ENCODE measurements at regions not wholly inside any gene's neighbourhood (a gene's known extent, or its start where the extent isn't known, plus 50 kb on each side); places are given as distances from the start of the nearest gene placed in this dataset.

DNA sequence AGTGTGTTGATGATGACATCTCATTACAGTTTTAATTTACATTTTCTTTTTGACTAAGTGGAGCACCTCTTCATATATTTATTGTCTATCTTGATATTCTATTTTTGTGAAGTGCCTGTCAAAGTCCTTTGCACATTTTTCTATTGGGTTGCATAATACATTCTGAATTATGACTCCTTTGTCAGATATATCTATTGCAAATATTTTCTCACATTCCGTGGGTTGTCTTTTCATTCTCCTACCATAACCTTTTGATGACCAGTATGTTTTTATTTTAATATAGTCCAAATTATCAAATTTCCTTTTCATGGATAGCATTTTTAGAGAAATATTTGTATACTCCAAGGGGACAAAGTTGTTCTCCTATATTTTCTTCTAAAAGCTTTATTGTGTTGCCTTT lies 126.4 kb downstream of the PJA1 start:
- H3K27ac ChIP-seq (replicated peaks): no peak overlapping the region
- TF ChIP-seq SPI1 (IDR thresholded peaks at IDR 0.05; ENCODE audit: borderline replicate concordance, low read depth): no peak
- TF ChIP-seq, protein P1, sequence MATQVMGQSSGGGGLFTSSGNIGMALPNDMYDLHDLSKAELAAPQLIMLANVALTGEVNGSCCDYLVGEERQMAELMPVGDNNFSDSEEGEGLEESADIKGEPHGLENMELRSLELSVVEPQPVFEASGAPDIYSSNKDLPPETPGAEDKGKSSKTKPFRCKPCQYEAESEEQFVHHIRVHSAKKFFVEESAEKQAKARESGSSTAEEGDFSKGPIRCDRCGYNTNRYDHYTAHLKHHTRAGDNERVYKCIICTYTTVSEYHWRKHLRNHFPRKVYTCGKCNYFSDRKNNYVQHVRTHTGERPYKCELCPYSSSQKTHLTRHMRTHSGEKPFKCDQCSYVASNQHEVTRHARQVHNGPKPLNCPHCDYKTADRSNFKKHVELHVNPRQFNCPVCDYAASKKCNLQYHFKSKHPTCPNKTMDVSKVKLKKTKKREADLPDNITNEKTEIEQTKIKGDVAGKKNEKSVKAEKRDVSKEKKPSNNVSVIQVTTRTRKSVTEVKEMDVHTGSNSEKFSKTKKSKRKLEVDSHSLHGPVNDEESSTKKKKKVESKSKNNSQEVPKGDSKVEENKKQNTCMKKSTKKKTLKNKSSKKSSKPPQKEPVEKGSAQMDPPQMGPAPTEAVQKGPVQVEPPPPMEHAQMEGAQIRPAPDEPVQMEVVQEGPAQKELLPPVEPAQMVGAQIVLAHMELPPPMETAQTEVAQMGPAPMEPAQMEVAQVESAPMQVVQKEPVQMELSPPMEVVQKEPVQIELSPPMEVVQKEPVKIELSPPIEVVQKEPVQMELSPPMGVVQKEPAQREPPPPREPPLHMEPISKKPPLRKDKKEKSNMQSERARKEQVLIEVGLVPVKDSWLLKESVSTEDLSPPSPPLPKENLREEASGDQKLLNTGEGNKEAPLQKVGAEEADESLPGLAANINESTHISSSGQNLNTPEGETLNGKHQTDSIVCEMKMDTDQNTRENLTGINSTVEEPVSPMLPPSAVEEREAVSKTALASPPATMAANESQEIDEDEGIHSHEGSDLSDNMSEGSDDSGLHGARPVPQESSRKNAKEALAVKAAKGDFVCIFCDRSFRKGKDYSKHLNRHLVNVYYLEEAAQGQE (IDR thresholded peaks at IDR 0.05; ENCODE audit: insufficient replicate concordance, low read depth): no peak
- no peak for TF ChIP-seq POLR2AphosphoS5 (IDR thresholded peaks at IDR 0.05; ENCODE audit: low read depth)
- TF ChIP-seq, protein P2, sequence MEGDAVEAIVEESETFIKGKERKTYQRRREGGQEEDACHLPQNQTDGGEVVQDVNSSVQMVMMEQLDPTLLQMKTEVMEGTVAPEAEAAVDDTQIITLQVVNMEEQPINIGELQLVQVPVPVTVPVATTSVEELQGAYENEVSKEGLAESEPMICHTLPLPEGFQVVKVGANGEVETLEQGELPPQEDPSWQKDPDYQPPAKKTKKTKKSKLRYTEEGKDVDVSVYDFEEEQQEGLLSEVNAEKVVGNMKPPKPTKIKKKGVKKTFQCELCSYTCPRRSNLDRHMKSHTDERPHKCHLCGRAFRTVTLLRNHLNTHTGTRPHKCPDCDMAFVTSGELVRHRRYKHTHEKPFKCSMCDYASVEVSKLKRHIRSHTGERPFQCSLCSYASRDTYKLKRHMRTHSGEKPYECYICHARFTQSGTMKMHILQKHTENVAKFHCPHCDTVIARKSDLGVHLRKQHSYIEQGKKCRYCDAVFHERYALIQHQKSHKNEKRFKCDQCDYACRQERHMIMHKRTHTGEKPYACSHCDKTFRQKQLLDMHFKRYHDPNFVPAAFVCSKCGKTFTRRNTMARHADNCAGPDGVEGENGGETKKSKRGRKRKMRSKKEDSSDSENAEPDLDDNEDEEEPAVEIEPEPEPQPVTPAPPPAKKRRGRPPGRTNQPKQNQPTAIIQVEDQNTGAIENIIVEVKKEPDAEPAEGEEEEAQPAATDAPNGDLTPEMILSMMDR (IDR thresholded peaks at IDR 0.05; ENCODE audit: insufficient read depth, low read length): no peak
- no peak for TF ChIP-seq GABPA (IDR thresholded peaks at IDR 0.05; ENCODE audit: low read depth)
- no peaks in the 10 kb centered on the region for H3K27me3 ChIP-seq (ENCODE audit: insufficient read depth, poor library complexity, severe bottlenecking)
- no peak for DNase-seq (ENCODE audit: low read depth in 1 of 2, low spot score in 1 of 2)
- H3K4me3 ChIP-seq (replicated peaks; ENCODE audit: insufficient read depth, low read length): no peak overlapping the region

DNA sequence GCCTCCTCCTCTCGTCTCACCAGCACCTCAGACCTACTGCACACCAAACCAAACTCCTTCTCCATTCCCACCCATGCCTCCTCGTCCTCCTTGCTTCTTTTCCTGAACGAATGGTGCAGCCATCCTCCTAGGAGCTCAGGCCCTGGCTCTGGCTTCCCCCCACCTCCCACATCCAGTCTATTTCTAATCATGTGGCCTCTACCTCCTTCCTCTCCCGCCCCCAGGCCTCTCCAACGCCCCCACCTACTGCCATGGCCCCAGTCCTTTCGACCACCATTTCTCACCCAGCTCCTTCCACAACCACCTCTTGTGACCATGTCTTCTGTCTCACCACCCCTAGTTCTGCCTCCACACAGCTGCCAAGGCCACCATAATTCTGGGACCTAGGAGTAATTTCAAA lies 127.1 kb downstream of the PJA1 start:
- H3K27me3 ChIP-seq (ENCODE audit: insufficient read depth, poor library complexity, severe bottlenecking): no peaks in the 10 kb centered on the region
- no peak overlapping the region for H3K27ac ChIP-seq (replicated peaks)
- no peak for TF ChIP-seq GABPA (IDR thresholded peaks at IDR 0.05; ENCODE audit: low read depth)
- TF ChIP-seq SPI1 (IDR thresholded peaks at IDR 0.05; ENCODE audit: borderline replicate concordance, low read depth): no peak
- TF ChIP-seq, protein P1 (IDR thresholded peaks at IDR 0.05; ENCODE audit: insufficient replicate concordance, low read depth): no peak
- no peak for TF ChIP-seq POLR2AphosphoS5 (IDR thresholded peaks at IDR 0.05; ENCODE audit: low read depth)
- TF ChIP-seq, protein P2 (IDR thresholded peaks at IDR 0.05; ENCODE audit: insufficient read depth, low read length): no peak
- DNase-seq (ENCODE audit: low read depth in 1 of 2, low spot score in 1 of 2): no peak
- H3K4me3 ChIP-seq (replicated peaks; ENCODE audit: insufficient read depth, low read length): no peak overlapping the region

DNA sequence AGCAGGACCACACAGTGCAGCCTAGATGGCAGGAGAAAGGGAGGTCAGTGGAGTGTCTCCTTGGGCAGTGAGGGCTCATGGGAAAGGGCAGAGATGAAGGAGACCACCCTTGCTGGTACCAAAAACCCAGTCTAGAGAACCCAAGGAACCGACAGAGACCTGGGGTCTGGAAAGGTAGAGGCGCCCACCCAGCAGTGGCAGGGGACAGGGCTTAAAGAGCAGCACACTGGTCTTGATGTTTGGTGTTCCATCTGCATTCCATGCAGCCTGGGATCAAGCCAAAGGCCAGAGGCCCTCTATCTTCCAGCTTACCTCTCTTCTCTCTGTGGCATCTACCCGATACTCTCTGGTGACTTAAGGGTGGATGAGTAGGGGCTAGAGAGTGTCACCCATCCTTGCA lies 127.5 kb downstream of the PJA1 start:
- Histone ChIP-seq H3K27ac (replicated peaks) (no peak overlapping the region), H3K27me3 (ENCODE audit: insufficient read depth, poor library complexity, severe bottlenecking) (no peaks in the 10 kb centered on the region), H3K4me3 (replicated peaks; ENCODE audit: insufficient read depth, low read length) (no peak overlapping the region)
- TF ChIP-seq, protein P1 (IDR thresholded peaks at IDR 0.05; ENCODE audit: insufficient replicate concordance, low read depth): no peak
- no peak for TF ChIP-seq POLR2AphosphoS5 (IDR thresholded peaks at IDR 0.05; ENCODE audit: low read depth)
- DNase-seq (ENCODE audit: low read depth in 1 of 2, low spot score in 1 of 2): no peak

Data from HL-60 (cell line).